Activated T-helper 17 cell treated with anti-CD3 and anti-CD28 coated beads, Interleukin-2, amount 50 U/mL, for 72 hours (primary cell): ENCODE measurements at regions not wholly inside any gene's neighbourhood (a gene's known extent, or its start where the extent isn't known, plus 50 kb on each side); places are given as distances from the start of the nearest gene placed in this dataset.
"Not testable (repeated sequence)": the region's sequence is repeated elsewhere in the genome, so short reads cannot be mapped to it uniquely, and the experiment has no call there.

ENCODE experiments used
- ATAC-seq: fragments of 150-1000 bp; cut with Tn5 transposase; replicated peaks from 2 replicates; pipeline ENCODE4 v1.10.0; 2021; ENCODE audit warnings: mild to moderate bottlenecking, moderate library complexity
- H3K27ac Mint-ChIP-seq: one replicate; pipeline ENCODE4 v1.8.0; 2022; ENCODE audit warnings: mixed read lengths
- H3K27me3 Mint-ChIP-seq: one replicate; pipeline ENCODE4 v1.8.0; 2022; ENCODE audit warnings: mixed read lengths
- H3K36me3 Mint-ChIP-seq: one replicate; pipeline ENCODE4 v1.8.0; 2022; ENCODE audit warnings: low read depth, mild to moderate bottlenecking, mixed read lengths
- H3K4me1 Mint-ChIP-seq: one replicate; pipeline ENCODE4 v1.8.0; 2022; ENCODE audit warnings: mixed read lengths
- H3K4me3 Mint-ChIP-seq: one replicate; pipeline ENCODE4 v1.8.0; 2022; ENCODE audit warnings: mild to moderate bottlenecking, mixed read lengths
- H3K9me3 Mint-ChIP-seq: one replicate; pipeline ENCODE4 v1.8.0; 2022; ENCODE audit warnings: mixed read lengths

DNA sequence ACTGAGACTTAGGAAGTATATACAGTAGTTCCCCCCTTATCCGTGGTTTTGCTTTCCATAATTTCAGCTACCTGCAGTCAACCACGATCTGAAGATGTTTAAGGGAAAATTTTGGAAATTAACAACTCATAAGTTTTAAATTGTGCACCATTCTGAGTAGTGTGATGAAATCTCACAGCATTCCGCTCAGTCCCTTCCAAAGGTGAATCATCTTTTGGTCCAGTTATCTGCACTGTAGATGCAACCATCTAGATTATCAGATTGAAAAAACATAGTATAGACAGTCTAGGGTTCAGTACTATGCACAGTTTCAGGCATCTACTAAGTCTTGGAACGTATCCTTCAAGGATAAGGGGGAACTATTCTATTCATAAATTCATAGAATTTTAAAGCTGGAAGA is 109.0 kb downstream of the ANXA3 start:
- H3K9me3 Mint-ChIP-seq = peaks cover 3% of the 10 kb centered on the region
- ATAC-seq = no peak
- no peaks in the 10 kb centered on the region for H3K36me3 Mint-ChIP-seq
- no peak overlapping the region for H3K4me3 Mint-ChIP-seq
- H3K4me1 Mint-ChIP-seq = peaks cover 21% of the 10 kb centered on the region
- H3K27ac Mint-ChIP-seq = no peak overlapping the region
- peaks cover 6% of the 10 kb centered on the region for H3K27me3 Mint-ChIP-seq

DNA sequence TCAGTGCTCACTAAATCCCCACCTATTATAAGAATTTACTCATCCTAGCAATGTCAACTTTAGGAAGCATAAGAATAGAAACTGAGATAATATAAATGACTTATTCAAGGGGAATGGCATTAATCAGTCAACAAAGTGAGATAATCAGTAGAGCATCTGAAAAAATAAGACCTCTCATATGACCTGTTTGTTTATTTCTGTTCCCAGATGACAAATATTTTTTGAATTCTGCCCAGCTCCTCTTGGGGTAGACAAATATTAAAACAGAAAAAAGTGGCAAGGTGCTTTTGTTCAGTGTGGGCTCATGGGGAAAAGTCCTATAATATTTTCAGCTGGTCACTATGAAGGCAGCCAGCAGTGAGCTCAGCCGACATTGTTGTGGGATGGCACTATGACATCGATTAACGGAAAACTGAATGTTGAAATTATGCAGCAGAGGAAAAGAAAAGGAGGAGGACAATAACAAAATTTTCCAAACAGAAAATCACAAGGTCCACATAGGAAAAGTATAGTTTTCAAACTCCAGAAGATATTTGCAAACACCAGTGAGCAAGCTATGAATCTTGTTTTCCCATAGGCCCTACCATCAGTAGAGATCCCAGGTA is 109.6 kb downstream of the ANXA3 start:
- no peaks in the 10 kb centered on the region for H3K36me3 Mint-ChIP-seq
- ATAC-seq = no peak
- no peak overlapping the region for H3K4me3 Mint-ChIP-seq
- H3K27me3 Mint-ChIP-seq = peaks cover 6% of the 10 kb centered on the region
- H3K27ac Mint-ChIP-seq = no peak overlapping the region
- peaks cover 21% of the 10 kb centered on the region for H3K4me1 Mint-ChIP-seq
- peaks cover 3% of the 10 kb centered on the region for H3K9me3 Mint-ChIP-seq

DNA sequence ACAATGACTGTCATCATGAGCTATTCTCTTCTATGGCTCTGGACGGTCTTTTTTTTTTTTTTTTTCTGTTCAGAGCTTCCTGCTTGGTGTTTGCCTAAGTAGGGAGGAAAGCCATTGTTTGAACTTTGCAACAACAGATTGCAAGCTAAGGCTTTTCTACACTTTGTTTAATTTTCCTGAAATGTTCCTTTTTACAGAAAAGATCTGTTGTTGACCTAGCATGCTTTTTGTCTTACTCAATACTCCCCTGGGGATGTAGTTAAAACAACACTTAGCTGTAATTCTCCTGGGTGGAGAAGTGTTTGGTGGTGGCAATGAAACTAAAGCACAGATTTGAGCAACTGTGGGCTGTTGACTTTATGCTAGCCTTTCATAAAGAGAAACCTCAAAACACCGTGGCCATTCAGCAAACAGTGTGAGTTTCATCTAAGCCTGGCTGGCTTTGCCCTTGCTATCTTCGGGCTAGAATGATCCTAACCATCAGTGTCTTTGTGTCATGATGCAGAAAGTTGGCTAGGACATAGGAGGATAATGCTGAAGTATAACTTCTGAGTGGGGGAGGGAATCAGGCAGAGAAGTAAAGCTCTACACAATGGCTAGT is 110.5 kb downstream of the ANXA3 start:
- Mint-ChIP-seq H3K9me3 (peaks cover 3% of the 10 kb centered on the region), H3K27ac (no peak overlapping the region)

DNA sequence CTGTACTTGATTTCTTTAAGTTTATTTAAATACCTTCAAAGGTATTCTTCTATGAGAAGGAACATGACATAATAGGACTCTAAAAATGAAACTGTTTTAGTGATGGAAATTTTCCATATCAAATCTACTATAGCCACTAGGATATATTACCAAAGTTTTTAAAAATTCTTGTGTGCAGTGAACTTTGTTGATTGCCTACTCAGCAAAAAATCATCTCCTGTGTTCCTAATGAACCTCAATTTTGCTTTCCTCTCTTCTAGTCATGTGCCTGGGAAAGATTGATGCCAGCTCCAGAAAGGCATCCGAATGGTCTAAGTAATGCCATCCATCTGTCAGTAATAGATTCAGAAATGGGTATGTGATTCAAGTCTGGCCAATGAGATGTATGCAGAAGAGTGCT is 111.1 kb downstream of the ANXA3 start:
- no peak overlapping the region for H3K4me3 Mint-ChIP-seq
- peaks cover 6% of the 10 kb centered on the region for H3K27me3 Mint-ChIP-seq
- ATAC-seq = no peak
- no peaks in the 10 kb centered on the region for H3K36me3 Mint-ChIP-seq
- H3K4me1 Mint-ChIP-seq = peaks cover 12% of the 10 kb centered on the region
- H3K9me3 Mint-ChIP-seq = peaks cover 3% of the 10 kb centered on the region
- H3K27ac Mint-ChIP-seq = no peak overlapping the region

More for the DNA sequence above, 110.5 kb downstream of the ANXA3 start:
- Mint-ChIP-seq H3K4me3 (no peak overlapping the region), H3K4me1 (peaks cover 18% of the 10 kb centered on the region), H3K36me3 (no peaks in the 10 kb centered on the region), H3K27me3 (peaks cover 6% of the 10 kb centered on the region)
- peak; percentile 23 for ATAC-seq

DNA sequence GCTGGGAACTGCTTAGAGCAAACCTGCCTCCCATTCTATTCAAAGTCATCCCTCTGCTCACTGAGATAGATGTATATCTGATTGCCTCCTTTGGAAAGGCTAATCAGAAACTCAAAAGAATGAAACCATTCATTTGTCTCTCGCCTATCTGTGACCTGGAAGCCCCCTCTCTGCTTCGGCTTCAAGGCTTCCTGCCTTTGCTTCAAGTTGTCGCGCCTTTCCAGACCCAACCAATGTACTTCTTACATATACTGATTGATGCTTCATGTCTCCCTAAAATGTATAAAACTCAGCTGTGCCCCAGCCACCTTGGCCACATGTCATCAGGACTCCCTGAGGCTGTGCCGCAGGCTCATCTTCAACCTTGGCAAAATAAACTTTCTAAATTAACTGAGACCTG is 111.9 kb upstream of the BMP2K start:
- not testable (repeated sequence) for H3K4me3 Mint-ChIP-seq, ATAC-seq, H3K27ac Mint-ChIP-seq, H3K36me3 Mint-ChIP-seq, H3K9me3 Mint-ChIP-seq, H3K4me1 Mint-ChIP-seq, H3K27me3 Mint-ChIP-seq

DNA sequence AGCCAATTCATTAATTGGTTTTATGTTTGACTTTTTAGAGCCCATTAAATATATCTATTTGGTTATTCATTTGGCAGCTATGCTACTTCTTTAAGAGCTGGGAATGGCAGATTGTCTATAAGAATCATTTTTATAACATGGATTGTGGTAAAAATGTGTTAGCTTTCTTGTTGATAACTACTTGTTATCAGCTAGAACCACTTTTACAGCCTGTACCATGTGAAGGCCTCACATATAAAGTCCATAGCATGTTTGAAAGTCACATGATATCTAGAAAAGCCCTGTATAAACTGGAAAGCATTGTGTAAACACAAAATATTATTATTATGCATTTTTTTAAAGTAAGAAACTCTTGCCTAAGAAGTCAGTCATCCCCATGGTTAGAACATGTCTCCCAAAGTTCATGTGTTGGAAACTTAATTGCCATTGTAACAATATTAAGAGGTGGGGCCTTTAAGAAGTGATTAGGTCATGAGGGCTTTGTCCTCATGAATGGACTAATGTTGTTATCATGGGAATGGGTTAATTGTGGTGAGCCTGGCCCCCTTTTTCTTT is 110.9 kb upstream of the BMP2K start:
- no peaks in the 10 kb centered on the region for H3K4me1 Mint-ChIP-seq
- H3K27me3 Mint-ChIP-seq = peaks cover 7% of the 10 kb centered on the region
- no peak overlapping the region for H3K4me3 Mint-ChIP-seq
- no peak overlapping the region for H3K27ac Mint-ChIP-seq
- no peak for ATAC-seq
- H3K9me3 Mint-ChIP-seq = peaks cover 1% of the 10 kb centered on the region
- no peaks in the 10 kb centered on the region for H3K36me3 Mint-ChIP-seq

DNA sequence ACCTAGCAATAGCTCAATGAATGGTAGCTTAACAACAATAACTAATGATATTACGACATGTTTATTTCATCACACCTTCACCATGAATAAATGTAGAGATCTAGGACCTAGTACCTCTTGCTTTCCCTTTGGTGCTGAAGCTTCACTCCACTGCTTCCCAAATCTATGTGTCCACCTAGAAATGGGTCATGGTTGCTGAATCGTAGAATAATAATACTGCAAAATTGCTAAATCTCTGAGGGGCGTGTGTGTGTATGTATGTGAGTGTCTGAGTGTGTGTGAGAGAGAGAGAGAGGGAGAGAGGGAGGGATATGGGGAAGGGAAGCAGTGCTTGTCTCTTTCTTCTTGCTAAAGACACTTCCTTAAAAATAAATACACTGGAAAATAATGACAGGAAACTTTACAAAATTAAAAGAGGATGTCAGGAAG is 109.3 kb upstream of the BMP2K start:
- H3K27ac Mint-ChIP-seq = no peak overlapping the region
- H3K4me1 Mint-ChIP-seq = no peaks in the 10 kb centered on the region
- peaks cover 5% of the 10 kb centered on the region for H3K9me3 Mint-ChIP-seq
- H3K36me3 Mint-ChIP-seq = no peaks in the 10 kb centered on the region
- no peak overlapping the region for H3K4me3 Mint-ChIP-seq
- peaks cover 11% of the 10 kb centered on the region for H3K27me3 Mint-ChIP-seq
- no peak for ATAC-seq

DNA sequence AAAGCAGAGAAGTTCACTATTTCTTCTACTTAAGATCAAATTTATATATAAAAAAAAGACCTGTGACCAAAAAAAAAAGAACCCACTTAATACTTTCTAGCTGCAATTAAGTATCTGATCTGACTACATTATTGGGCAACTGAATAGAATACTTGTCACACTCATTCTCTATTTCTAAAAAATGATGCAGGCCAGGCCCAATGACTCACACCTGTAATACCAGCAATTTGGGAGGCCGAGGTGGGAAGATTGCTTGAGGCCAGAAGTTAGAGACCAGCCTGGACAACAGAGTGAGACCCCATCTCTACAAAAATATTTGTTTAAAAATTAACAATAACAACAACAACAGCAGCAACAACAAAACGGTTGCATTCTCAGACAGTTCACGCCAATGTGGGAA is 108.8 kb upstream of the BMP2K start:
- no peaks in the 10 kb centered on the region for H3K4me1 Mint-ChIP-seq
- no peak overlapping the region for H3K27ac Mint-ChIP-seq
- H3K27me3 Mint-ChIP-seq = peaks cover 11% of the 10 kb centered on the region
- no peak overlapping the region for H3K4me3 Mint-ChIP-seq
- peaks cover 5% of the 10 kb centered on the region for H3K9me3 Mint-ChIP-seq
- ATAC-seq = peak; percentile 34
- no peaks in the 10 kb centered on the region for H3K36me3 Mint-ChIP-seq

DNA sequence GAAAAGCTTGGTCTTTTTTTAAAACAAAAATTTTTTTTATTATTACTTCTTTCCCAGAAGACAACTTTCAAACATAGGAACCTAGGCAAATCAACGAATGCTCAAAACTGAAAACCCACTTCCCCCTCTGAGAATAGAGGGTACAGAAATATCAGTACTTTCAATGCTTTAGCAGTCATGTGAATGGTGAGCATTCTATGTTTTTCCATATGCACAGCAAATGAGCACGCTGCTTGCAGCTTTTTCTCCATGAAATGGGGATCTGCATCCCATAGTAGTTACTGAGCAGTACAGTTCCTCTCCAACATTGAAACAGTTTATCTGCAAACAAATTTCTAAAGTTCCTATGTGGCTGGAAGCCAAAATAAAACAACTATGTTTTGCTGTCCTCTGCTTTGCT is 108.4 kb upstream of the BMP2K start:
- Mint-ChIP-seq H3K27me3 (peaks cover 11% of the 10 kb centered on the region), H3K9me3 (peaks cover 5% of the 10 kb centered on the region), H3K4me1 (no peaks in the 10 kb centered on the region), H3K4me3 (no peak overlapping the region), H3K36me3 (no peaks in the 10 kb centered on the region), H3K27ac (no peak overlapping the region)
- ATAC-seq = peak; percentile 11

DNA sequence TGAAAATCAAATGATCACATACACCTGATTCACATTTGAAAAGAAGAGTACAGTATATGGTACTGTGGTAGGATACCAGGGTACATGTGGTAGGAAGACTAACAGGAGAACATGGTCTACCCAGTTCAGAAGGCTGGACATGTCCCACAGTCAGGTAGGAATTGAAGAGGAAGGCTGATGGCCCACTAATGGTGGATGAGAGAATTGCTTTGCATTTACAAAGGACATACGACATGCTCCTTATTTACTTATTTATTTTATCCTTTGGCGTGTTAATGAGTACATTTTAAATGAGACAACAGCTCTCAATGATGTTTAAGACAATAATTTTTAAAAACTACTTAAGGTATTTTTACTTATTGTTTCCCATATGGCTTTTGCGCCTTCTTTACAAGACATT is 106.7 kb upstream of the BMP2K start:
- H3K4me3 Mint-ChIP-seq = no peak overlapping the region
- H3K27me3 Mint-ChIP-seq = peaks cover 5% of the 10 kb centered on the region
- H3K9me3 Mint-ChIP-seq = peaks cover 5% of the 10 kb centered on the region
- no peaks in the 10 kb centered on the region for H3K36me3 Mint-ChIP-seq
- H3K4me1 Mint-ChIP-seq = no peaks in the 10 kb centered on the region
- ATAC-seq = no peak
- no peak overlapping the region for H3K27ac Mint-ChIP-seq

DNA sequence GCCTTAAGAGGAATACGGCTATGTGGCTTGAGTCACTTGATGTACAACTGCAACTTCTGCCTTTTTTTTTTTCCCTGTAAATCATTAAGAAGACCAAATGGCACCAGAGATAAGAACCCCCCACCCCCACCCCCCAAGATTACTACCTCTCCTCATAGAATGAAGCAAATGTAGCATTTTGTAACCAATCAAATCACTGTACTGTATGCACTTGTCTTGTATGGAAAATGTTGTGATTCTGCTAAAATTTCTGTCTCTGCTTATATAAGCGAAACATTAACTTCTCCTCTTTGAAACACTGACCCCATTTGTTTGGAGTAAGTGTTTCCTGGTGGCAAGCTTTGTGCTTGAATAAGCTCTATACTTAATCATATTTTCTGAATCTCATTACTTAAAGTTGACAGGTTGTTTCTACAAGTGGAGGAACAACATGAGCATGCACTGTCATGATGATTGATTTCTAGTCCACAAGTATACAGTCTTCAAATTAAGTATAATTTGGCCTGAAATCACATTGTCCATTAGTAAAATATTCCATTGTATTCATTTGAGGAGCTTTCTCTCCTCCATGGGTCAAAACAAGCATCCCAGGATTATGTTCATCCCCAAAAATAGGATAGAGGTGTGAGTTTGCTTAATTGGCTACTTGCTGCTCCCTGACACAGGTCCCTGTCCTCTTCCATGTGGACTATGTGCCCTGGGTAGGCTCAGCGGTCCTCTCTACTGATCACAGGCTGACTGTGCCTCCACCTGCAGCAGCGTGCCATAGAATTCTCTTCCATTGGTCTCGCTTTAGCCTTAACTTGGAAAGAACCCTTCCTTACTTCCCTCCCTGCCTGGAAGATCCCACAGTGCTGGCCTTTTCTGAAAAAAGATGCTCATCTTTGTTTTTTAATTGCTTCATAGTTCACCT is 104.0 kb upstream of the BMP2K start:
- H3K27me3 Mint-ChIP-seq = peaks cover 5% of the 10 kb centered on the region
- H3K36me3 Mint-ChIP-seq = no peaks in the 10 kb centered on the region
- ATAC-seq = no peak
- H3K4me1 Mint-ChIP-seq = no peaks in the 10 kb centered on the region
- no peak overlapping the region for H3K4me3 Mint-ChIP-seq
- H3K9me3 Mint-ChIP-seq = peaks cover 5% of the 10 kb centered on the region
- no peak overlapping the region for H3K27ac Mint-ChIP-seq

DNA sequence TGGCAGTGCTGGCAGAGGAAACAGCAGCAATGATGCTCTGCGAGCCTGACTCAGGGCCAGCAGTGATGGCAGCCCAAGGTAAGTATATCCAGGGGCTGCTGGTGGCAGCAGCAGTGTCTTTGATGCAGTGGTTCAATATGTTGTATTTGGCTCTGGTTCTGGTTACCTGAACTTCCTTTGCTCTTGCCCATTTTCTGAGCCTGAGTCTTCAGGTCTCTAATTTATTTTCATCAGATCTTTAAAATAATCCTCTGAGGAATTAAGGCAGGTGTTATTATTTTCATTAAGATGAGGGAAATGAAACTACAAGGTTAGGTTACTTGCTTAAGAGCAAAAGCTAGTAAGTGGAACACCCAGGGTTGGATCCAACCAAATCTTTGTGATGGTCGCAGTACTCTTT is 102.8 kb upstream of the BMP2K start:
- no peak overlapping the region for H3K4me3 Mint-ChIP-seq
- ATAC-seq = no peak
- peaks cover 5% of the 10 kb centered on the region for H3K9me3 Mint-ChIP-seq
- no peaks in the 10 kb centered on the region for H3K36me3 Mint-ChIP-seq
- H3K27ac Mint-ChIP-seq = no peak overlapping the region
- peaks cover 5% of the 10 kb centered on the region for H3K27me3 Mint-ChIP-seq
- H3K4me1 Mint-ChIP-seq = no peaks in the 10 kb centered on the region

DNA sequence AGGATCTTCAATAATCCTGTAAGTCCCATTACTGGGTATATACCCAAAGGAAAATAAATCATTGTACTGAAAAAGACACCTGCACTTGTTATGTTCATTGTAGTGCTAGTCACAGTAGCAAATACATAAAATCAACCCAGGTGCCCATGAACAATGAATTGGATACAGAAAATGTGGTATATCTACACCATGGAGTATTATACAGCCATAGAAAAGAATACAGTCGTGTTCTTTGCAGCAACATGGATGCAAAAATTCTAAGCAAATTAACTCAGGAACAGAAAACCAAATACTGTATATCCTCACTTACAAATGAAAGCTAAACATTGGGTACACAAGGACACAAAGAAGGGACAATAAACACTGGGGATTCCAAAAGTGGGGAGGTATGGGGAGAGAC is 100.8 kb upstream of the BMP2K start:
- Mint-ChIP-seq H3K4me3 (no peak overlapping the region), H3K27ac (no peak overlapping the region), H3K27me3 (peaks cover 3% of the 10 kb centered on the region), H3K4me1 (no peaks in the 10 kb centered on the region), H3K9me3 (peaks cover 3% of the 10 kb centered on the region), H3K36me3 (no peaks in the 10 kb centered on the region)
- ATAC-seq = no peak

DNA sequence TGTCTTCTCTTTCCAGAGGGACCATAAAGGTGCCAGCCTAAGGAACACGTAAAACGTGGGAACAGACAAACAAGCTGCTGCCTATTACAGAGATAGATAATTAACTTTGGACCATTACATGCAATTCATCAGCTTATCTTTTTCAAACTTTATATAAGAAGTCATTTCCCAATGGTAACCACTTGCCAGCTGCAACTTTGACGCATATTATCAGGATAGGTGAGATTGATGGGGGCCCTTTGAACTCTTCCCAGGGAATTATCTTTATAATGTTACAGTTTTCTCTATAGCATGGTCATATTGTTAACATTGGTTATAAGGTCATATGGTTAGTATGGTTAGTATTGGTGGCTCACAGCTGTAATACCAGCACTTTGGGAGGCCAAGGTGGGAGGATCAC is 94.1 kb upstream of the BMP2K start:
- Mint-ChIP-seq H3K36me3 (no peaks in the 10 kb centered on the region), H3K27me3 (peaks cover 9% of the 10 kb centered on the region), H3K27ac (no peak overlapping the region), H3K4me3 (no peak overlapping the region), H3K4me1 (no peaks in the 10 kb centered on the region), H3K9me3 (no peaks in the 10 kb centered on the region)
- ATAC-seq = no peak

DNA sequence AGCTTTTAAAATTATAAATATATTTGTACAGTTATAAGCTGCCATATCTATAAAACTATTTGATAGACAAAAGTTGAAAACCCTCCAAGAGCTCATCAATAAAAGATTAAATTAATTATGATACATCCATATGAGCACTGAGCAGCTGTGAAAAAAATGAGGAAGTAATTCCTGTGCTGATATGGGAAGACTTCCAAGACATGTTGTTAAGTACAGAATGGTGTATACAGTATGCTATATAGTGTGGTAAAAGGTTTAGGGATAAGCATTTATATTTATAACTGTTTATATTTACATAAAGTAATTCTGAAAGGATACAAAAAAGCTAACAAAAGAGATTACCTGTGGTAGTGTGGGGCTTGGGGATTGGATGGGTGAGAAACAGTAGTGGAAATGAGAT is 92.8 kb upstream of the BMP2K start:
- peaks cover 9% of the 10 kb centered on the region for H3K27me3 Mint-ChIP-seq
- no peaks in the 10 kb centered on the region for H3K4me1 Mint-ChIP-seq
- no peaks in the 10 kb centered on the region for H3K9me3 Mint-ChIP-seq
- H3K36me3 Mint-ChIP-seq = no peaks in the 10 kb centered on the region
- ATAC-seq = no peak
- no peak overlapping the region for H3K27ac Mint-ChIP-seq
- H3K4me3 Mint-ChIP-seq = no peak overlapping the region
